T-helper 9 cell (primary cell): ENCODE measurements at regions not wholly inside any gene's neighbourhood (a gene's known extent, or its start where the extent isn't known, plus 50 kb on each side); places are given as distances from the start of the nearest gene placed in this dataset.

Source experiments
- DNase-seq: peaks from one replicate; pipeline ENCODE4 v3.0.0-alpha.2; 2020

- DNase-seq, result no peak
Observed at GRCh38 chr14:50040895-50041465, 75.4 kb downstream of the VCPKMT start.

- no peak for DNase-seq
Observed at GRCh38 chr14:50041980-50042379, 74.4 kb downstream of the VCPKMT start.

DNA sequence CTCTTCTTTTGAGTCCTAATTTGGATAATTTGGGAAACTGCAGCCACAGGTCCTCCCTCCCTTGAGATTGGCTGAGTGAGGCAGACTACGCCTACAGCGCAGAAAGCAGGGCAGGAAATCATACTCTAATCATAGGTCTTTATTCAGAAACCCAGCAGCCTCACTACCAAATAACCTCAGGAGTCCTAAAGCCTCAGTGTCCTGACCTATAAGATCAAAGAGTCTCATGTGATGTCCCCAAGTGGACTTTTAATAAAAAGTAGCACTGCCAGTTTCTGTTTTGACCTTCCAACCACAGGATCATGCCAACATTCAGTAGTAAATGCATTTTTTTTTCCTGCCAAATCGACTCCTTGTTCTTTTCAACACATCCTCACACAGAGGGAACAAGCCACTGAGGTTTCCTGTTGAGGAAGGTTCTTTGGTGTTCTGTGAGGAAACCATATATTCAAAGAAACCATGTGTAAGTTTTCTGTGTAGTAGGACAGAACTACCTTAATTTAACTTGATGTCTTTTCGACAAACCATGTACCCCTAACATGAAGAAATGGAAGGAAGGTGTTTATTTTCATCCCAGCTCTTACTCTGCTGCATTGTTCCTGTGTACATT, 72.2 kb downstream of the VCPKMT start:
- no peak for DNase-seq

- peak; percentile 47 for DNase-seq
Observed at GRCh38 chr14:50045039-50045711, 71.2 kb downstream of the VCPKMT start.

GRCh38 chr14:50045837-50046236, 70.5 kb downstream of the VCPKMT start:
- no peak for DNase-seq

GRCh38 chr14:50047274-50047676, 69.1 kb downstream of the VCPKMT start:
- no peak for DNase-seq

GRCh38 chr14:50049093-50049492, 67.3 kb downstream of the VCPKMT start:
- no peak for DNase-seq

- no peak for DNase-seq
Observed at GRCh38 chr14:50049703-50050570, 66.4 kb downstream of the VCPKMT start.

GRCh38 chr14:50051106-50051505, 65.3 kb downstream of the VCPKMT start:
- DNase-seq, result no peak

GRCh38 chr14:50051706-50052105, 64.7 kb downstream of the VCPKMT start:
- no peak for DNase-seq

DNA sequence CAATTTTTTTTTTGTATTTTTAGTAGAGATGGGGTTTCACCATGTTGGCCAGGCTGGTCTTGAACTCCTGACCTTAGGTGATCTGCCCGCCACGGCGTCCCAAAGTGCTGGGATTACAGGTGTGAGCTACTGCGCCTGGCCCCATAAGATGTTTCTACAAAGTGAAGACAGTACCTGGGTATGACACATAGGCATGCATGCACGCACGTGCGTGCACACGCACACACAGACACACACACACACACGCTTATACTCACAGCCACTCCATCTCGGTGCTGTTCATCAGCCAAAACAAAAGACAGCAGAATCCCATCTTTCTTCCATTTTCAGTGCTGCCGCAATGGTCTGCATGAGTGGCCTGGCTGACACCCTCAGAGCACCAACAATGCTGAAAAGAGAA, 63.9 kb downstream of the VCPKMT start:
- no peak for DNase-seq

- no peak for DNase-seq
Observed at GRCh38 chr14:50053935-50054334, 62.4 kb downstream of the VCPKMT start.

GRCh38 chr14:50055461-50056228, 60.7 kb downstream of the VCPKMT start:
- DNase-seq, result no peak

DNA sequence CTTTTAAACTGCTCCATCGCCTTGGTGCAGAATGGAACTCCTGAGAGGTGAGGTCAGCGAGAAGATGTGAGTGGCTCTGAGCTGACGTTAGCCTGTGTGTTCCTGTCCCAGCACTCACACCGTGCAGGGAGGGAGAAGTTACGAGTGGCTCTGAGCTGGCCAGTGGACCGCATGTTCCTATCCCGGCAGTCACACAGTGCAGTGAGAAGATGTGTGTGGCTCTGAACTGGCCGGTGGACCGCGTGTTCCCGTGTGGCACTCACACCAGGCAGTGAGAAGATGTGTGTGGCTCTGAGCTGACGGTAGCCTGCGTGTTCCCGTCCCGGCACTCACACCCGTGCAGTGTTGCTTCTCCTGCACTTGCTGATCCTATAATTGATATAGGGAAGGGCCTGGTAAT, 59.9 kb downstream of the VCPKMT start:
- DNase-seq, result no peak

DNA sequence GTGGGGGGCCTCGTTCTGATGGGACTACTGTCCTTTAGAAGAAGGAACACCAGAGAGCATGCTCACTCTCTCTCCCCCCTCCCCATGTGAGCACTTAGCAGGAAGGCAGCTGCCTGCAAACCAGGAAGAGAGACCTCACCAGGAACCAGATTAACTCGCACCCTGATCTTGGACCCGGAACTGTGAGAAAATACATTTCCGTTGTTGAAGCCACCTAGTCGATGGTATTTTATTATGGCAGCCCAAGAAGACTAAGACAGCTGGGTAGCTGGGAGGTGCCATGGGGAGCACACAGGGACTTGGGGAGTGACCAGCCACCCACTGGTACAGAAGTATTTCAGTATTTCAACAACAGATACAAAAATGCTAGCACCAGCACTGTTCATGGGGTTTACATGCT, 59.0 kb downstream of the VCPKMT start:
- no peak for DNase-seq

DNA sequence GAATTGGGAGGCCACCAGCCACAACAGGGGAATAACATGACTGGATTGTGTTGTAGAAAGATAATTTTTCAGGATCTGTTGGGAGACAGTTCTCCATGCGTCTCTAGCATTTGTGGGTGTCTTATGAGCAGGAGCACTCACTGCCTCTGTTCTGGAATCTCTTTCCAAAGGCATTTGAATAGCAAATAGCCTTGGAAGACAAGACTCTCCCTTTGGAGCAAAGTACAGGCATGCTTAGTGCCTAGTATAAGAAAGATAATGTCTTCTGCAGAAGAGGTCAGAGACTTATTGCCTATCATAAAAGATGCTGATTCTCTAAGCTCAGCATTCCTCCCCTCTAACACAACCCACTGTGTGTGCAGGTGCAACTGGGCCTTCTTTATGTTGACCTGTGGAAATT, 58.3 kb downstream of the VCPKMT start:
- no peak for DNase-seq
